GM12873 (cell line): ENCODE measurements at regions not wholly inside any gene's neighbourhood (a gene's known extent, or its start where the extent isn't known, plus 50 kb on each side); places are given as distances from the start of the nearest gene placed in this dataset.

Experiments
- CTCF ChIP-seq: IDR thresholded peaks from 2 replicates; pipeline ENCODE4 v1.5.1; 2012; ENCODE audit warnings: low read depth, mild to moderate bottlenecking, moderate library complexity, low read length, control low read depth; ENCODE audit not compliant: insufficient read depth; ENCODE audit errors: missing control alignments

GRCh38 chrX:128664211-128664610, 612.0 kb upstream of the ACTRT1 start:
- TF ChIP-seq CTCF = no peak

- no peak for TF ChIP-seq CTCF
Measured at GRCh38 chrX:128653524-128654060, 601.4 kb upstream of the ACTRT1 start.

GRCh38 chrX:128650326-128650725, 598.1 kb upstream of the ACTRT1 start:
- no peak for TF ChIP-seq CTCF

- no peak for TF ChIP-seq CTCF
Measured at GRCh38 chrX:128634754-128635153, 582.6 kb upstream of the ACTRT1 start.

- no peak for TF ChIP-seq CTCF
Measured at GRCh38 chrX:128623361-128623760, 571.2 kb upstream of the ACTRT1 start.

GRCh38 chrX:128622296-128622695, 570.1 kb upstream of the ACTRT1 start:
- no peak for TF ChIP-seq CTCF

- no peak for TF ChIP-seq CTCF
Measured at GRCh38 chrX:128619490-128619889, 567.3 kb upstream of the ACTRT1 start.
